T-helper 17 cell (primary cell): ENCODE measurements at regions not wholly inside any gene's neighbourhood (a gene's known extent, or its start where the extent isn't known, plus 50 kb on each side); places are given as distances from the start of the nearest gene placed in this dataset.
"Not testable (repeated sequence)": the region's sequence is repeated elsewhere in the genome, so short reads cannot be mapped to it uniquely, and the experiment has no call there.

Experiments
- ATAC-seq: fragments of 150-1000 bp; cut with Tn5 transposase; 2 replicates; pipeline ENCODE4 v1.10.0; 2021; ENCODE audit warnings: mild to moderate bottlenecking, moderate library complexity
- DNase-seq, 3 donors: peaks; one replicate each; pipeline versions ENCODE4 v3.0.0 to v3.0.0-alpha.2; 2020 to 2021
- H3K9me3 ChIP-seq: one replicate; pipeline ENCODE4 v1.7.0; 2013; ENCODE audit warnings: low read length, mild to moderate bottlenecking; ENCODE audit not compliant: control insufficient read depth, poor library complexity, severe bottlenecking
- H3K27ac Mint-ChIP-seq: one replicate; pipeline ENCODE4 v1.8.0; 2022; ENCODE audit warnings: mild to moderate bottlenecking, moderate library complexity, mixed read lengths
- H3K27me3 Mint-ChIP-seq: one replicate; pipeline ENCODE4 v1.8.0; 2022; ENCODE audit warnings: mixed read lengths
- H3K36me3 Mint-ChIP-seq: one replicate; pipeline ENCODE4 v1.8.0; 2022; ENCODE audit warnings: low read depth, mixed read lengths
- H3K4me1 Mint-ChIP-seq: one replicate; pipeline ENCODE4 v1.8.0; 2022; ENCODE audit warnings: mild to moderate bottlenecking, mixed read lengths
- H3K4me3 Mint-ChIP-seq: one replicate; pipeline ENCODE4 v1.8.0; 2022; ENCODE audit warnings: mild to moderate bottlenecking, moderate library complexity, mixed read lengths

DNA sequence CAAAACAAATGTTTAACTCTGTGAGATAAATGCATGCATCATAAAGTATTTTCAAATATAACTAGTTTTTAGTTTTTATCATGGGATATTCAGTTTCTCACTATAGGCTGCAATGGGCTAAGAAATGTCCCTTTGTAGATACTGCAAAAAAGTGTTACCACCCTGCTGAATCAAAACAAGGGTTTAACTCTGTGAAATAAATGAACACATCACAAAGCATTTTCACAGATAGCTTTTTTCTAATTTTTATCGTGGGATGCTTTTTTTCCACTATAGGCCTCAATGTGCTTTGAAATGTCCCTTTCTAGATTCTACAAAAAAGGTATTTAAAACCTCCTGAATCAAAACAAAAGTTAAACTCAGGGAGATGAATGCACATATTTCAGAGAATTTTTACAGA, 541.1 kb downstream of the KCNJ18 start:
- no peaks in the 10 kb centered on the region for H3K27me3 Mint-ChIP-seq
- H3K4me1 Mint-ChIP-seq, result no peaks in the 10 kb centered on the region
- no peaks in the 10 kb centered on the region for H3K36me3 Mint-ChIP-seq
- ATAC-seq (no peak), DNase-seq (no peak)
- H3K4me3 Mint-ChIP-seq, result no peak overlapping the region
- H3K27ac Mint-ChIP-seq, result no peak overlapping the region
- H3K9me3 ChIP-seq, result peaks cover 4% of the 10 kb centered on the region

DNA sequence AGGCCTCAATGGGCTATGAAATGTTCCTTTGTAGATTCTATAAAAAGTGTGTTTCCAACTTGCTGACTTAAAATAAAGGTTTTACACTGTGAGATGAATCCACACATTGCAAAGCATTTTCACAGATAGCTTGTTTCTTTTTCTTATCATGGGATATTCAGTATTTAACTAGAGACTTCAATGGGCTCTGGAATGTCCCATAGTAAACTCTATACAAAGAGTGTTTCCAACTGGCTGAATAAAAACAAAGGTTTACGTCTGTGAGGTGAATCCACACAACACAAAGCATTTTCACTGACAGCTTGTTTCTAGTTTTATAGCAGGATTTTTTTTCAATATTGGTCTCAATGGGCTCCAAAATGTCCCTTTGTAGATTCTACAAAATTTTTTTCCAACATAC, 550.1 kb downstream of the KCNJ18 start:
- H3K9me3 ChIP-seq, result no peaks in the 10 kb centered on the region
- H3K27me3 Mint-ChIP-seq, result no peaks in the 10 kb centered on the region
- no peak for ATAC-seq

DNA sequence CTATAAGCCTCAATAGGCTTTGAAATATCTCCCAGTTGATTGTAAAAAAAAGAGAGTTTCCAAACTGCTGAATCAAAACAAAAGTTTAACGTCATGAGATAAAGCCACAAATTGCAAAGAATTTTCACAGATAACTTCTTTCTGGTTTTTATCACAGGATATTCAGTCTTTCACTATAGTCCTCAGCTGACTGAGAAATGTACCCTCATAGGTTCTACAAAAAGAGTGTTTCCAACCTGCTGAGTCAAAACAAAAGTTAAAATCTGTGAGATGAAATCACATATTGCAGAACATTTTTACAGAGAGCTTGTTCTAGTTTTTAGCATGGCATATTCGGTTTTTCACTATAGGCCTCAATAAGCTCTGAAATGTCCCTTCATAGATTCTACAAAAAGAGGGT, 559.2 kb downstream of the KCNJ18 start:
- Mint-ChIP-seq H3K27ac (no peak overlapping the region), H3K4me1 (no peaks in the 10 kb centered on the region), H3K27me3 (no peaks in the 10 kb centered on the region), H3K36me3 (no peaks in the 10 kb centered on the region), H3K4me3 (no peak overlapping the region)
- no peaks in the 10 kb centered on the region for H3K9me3 ChIP-seq
- DNase-seq (no peak), ATAC-seq (no peak)

More for the DNA sequence above, 550.1 kb downstream of the KCNJ18 start:
- Mint-ChIP-seq H3K36me3 (no peaks in the 10 kb centered on the region), H3K4me1 (no peaks in the 10 kb centered on the region), H3K27ac (no peak overlapping the region), H3K4me3 (no peak overlapping the region)
- no peak for DNase-seq

DNA sequence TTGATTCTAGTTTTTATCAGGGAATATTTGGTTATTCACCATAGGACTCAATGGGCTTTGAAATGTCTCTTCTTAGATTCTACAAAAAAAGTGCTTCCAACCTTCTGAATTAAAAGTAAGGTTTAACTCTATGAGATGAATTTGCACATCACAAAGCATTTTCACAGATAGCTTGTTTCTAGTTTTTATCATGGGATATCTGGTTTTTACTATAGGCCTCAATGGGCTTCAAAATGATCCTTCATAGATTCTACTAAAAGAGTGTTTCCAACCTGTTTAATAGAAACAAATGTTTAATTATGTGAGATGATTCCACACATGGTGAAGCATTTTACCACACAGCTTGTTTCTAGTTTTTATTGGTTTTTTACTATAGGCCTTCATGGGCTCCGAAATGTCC, 560.7 kb downstream of the KCNJ18 start:
- no peaks in the 10 kb centered on the region for H3K36me3 Mint-ChIP-seq
- H3K4me3 Mint-ChIP-seq, result no peak overlapping the region
- H3K9me3 ChIP-seq, result no peaks in the 10 kb centered on the region
- no peaks in the 10 kb centered on the region for H3K27me3 Mint-ChIP-seq
- DNase-seq (no peak), ATAC-seq (no peak)
- H3K4me1 Mint-ChIP-seq, result no peaks in the 10 kb centered on the region
- no peak overlapping the region for H3K27ac Mint-ChIP-seq

DNA sequence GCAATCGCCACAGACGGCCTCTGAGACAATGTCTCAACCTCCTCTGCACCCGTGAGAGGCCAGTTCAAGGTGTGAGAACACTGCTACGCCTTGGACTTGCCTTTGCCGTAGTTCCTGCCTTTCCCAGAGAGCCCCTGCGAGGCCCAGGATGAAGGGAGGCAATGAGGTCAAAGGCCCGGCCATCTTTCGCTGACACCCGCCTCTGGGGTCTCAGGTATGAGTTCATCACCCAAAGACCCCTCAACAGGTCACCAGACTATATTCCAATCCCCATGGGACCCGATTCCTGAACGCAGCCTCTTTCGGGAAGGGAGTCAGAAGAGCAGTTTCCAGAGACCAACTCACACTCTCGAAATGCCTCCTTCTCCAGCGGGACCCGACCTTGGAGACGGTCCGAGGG, 573.5 kb downstream of the KCNJ18 start:
- Mint-ChIP-seq H3K4me1 (no peaks in the 10 kb centered on the region), H3K36me3 (no peaks in the 10 kb centered on the region), H3K27ac (no peak overlapping the region), H3K4me3 (no peak overlapping the region), H3K27me3 (no peaks in the 10 kb centered on the region)
- ATAC-seq (no peak), DNase-seq (no peak)
- H3K9me3 ChIP-seq, result peaks cover 4% of the 10 kb centered on the region

DNA sequence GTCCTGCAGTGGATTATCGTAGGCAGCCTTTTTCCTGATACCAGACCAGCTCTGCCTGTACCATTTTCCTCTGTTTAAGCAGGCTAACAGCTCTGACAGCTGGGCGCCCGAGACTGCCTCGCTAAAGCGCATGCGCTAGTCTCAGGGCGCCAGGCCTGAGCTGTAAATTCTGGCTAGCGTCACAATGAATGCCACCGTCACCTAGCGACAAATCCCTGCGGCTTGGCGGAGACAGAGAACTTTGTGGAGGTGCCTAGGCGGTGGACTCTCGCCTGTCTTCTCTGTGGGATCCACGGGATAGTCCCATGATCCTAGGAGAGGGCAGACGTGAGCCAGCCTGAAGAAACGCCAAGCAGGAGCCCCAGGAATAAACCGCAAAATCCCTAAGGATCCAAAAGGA, 573.9 kb downstream of the KCNJ18 start:
- H3K4me1 Mint-ChIP-seq, result no peaks in the 10 kb centered on the region
- no peak for DNase-seq
- H3K27me3 Mint-ChIP-seq, result no peaks in the 10 kb centered on the region
- ATAC-seq, result no peak
- H3K4me3 Mint-ChIP-seq, result no peak overlapping the region
- H3K27ac Mint-ChIP-seq, result no peak overlapping the region
- peaks cover 4% of the 10 kb centered on the region for H3K9me3 ChIP-seq
- H3K36me3 Mint-ChIP-seq, result no peaks in the 10 kb centered on the region

DNA sequence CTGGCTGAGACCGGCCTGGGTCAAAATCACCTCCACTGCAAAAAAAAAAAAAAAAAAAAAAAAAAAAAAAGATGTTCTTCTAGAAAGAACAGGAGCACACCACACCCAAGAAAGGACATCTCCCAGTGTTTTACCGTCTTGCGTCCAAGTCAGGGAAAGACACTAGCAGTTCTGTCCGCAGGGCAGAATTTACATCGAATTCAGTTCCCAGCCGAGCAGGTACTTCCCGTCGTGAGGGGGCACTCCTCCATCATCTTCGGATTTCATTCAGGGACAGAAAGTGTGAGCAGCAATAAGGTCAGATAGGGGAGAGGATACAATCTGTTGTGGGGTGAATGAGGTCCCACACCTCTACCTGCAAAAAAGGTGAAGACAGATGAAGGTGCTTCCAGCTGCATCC, 574.7 kb downstream of the KCNJ18 start:
- H3K27me3 Mint-ChIP-seq, result no peaks in the 10 kb centered on the region
- no peak for DNase-seq
- no peaks in the 10 kb centered on the region for H3K36me3 Mint-ChIP-seq
- no peak for ATAC-seq
- H3K9me3 ChIP-seq, result peaks cover 4% of the 10 kb centered on the region
- H3K27ac Mint-ChIP-seq, result no peak overlapping the region
- H3K4me1 Mint-ChIP-seq, result no peaks in the 10 kb centered on the region
- no peak overlapping the region for H3K4me3 Mint-ChIP-seq

DNA sequence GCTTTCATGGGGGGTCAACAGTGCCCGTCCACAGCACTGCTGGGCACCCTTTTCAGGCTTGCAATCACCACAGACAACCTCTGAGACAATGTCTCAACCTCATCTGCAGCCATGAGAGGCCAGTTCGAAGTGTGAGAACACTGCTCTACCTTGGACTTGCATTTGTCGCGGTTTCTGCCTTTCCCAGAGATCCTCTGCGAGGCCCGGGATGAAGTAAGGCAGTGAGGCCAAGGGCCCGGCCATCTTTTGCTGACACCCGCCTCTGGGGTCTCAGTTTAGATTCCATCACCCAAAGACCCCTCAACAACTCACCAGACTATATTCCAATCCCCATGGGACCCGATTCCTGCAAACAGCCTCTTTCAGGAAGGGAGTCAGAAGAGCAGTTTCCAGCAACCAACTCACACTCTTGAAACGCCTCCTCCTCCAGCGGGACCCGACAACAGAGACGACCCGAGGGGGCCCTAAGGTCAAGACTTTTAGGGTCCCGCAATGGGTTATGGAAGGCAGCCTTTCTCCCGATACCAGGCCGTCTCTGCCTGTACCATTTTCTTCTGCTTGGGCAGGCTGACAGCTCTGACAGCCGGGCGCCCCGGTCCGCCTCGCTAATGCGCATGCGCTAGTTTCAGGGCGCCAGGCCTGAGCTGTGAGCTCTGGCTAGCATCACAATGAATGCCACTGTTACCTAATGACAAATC, 576.0 kb downstream of the KCNJ18 start:
- no peak overlapping the region for H3K27ac Mint-ChIP-seq
- ATAC-seq (no peak), DNase-seq (no peak)
- H3K9me3 ChIP-seq, result peaks cover 4% of the 10 kb centered on the region
- H3K4me1 Mint-ChIP-seq, result no peaks in the 10 kb centered on the region
- H3K27me3 Mint-ChIP-seq, result no peaks in the 10 kb centered on the region
- no peaks in the 10 kb centered on the region for H3K36me3 Mint-ChIP-seq
- no peak overlapping the region for H3K4me3 Mint-ChIP-seq

DNA sequence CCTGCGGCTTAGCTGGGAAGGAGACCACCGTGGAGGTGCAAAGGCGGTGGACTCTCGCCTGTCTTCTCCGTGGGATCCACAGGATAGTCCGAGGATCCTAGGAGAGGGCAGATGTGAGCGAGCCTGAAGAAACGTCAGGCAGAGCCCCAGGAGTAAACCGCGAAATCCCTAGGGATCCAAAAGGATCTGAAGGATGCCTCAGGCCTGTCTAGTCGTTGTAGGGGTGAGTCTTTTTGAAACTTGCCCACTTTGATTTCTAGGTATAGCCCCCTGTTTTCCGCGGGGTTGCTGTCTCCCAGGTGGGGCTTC, 576.5 kb downstream of the KCNJ18 start:
- Mint-ChIP-seq H3K4me1 (no peaks in the 10 kb centered on the region), H3K36me3 (no peaks in the 10 kb centered on the region), H3K27ac (no peak overlapping the region), H3K27me3 (no peaks in the 10 kb centered on the region), H3K4me3 (no peak overlapping the region)
- DNase-seq, result no peak
- no peak for ATAC-seq
- H3K9me3 ChIP-seq, result peaks cover 4% of the 10 kb centered on the region

DNA sequence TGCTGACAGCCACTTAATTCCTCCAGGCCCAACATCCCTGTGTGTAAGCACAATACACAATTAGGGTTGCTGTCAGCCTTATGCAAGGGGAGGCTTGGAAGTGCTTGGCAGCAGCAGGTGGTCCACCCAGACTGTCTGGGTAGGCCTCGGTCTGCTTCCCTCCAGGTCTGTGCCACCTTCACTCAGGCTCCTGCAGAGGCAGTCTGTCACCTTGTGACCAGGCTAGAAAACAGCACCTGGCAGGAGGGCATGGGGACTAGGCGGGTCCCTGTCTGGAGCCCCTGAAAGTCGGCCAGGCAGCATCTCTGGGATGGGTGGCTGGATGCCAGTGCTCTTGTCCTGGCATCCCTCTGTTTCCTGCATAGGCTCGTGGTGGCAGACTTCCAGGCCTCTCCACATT, 578.1 kb downstream of the KCNJ18 start:
- no peaks in the 10 kb centered on the region for H3K4me1 Mint-ChIP-seq
- H3K36me3 Mint-ChIP-seq, result no peaks in the 10 kb centered on the region

DNA sequence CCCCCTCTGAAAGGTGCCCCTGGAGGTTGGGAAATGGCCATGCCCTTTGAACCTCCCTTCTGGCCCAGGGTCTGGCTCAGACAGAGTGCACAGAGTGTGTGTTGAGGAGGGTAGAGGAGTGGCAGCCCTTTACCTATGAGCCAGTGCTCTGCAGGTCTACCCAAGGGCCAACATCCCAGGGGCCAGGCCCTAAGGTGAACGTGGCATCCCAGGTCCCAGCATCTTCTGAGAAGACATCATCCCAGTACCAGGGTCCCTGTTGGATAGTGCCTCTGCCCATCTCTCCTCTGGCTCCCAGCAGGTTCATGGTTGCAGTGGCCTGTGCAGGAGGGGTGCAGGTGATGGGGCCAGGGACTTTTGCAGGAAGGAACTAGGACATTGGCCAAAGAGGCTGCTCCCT, 578.5 kb downstream of the KCNJ18 start:
- H3K4me3 Mint-ChIP-seq, H3K4me1 Mint-ChIP-seq, ATAC-seq, H3K27me3 Mint-ChIP-seq, H3K36me3 Mint-ChIP-seq, DNase-seq, H3K9me3 ChIP-seq, H3K27ac Mint-ChIP-seq: not testable (repeated sequence)

More for the DNA sequence above, 578.1 kb downstream of the KCNJ18 start:
- H3K9me3 ChIP-seq, result peaks cover 4% of the 10 kb centered on the region
- no peak for DNase-seq
- no peak for ATAC-seq
- Mint-ChIP-seq H3K27me3 (no peaks in the 10 kb centered on the region), H3K27ac (no peak overlapping the region), H3K4me3 (no peak overlapping the region)

DNA sequence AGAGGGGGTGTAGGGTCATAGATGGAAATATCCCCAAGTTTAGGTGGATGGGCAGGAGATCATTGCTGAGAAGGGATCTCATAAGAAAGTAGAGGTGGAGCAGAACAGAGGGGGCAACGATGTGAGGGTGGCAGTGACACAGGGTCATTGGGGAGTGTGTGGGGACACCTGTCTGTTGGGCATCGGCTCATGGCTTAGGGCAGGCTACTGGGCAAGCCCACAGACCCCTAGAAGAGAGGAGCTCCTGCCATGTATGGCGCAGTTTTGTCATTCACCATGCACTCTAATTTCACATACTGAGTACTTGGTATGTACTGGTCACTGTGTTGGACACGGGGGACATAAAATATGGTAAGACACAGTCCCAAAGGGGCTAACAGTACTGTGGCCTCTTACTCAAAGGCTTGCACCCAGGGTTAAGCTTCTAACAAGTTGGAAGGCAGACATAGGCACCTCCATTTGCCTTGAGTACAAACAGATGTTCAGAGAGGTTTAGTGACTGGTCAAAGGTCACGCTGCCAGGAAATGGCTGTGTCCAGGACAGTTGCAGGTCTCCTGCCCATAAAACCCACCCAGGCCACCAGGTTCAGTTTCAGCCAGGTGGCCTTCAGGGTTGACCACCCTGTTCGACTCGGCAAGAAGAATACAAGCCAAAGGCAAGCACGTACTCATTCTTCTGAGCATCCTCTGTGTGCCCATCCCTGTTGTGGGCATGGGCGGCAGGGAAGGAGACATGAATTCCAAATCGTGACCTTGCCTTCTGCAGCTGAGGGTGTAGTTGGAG, 580.2 kb downstream of the KCNJ18 start:
- Mint-ChIP-seq H3K36me3 (no peaks in the 10 kb centered on the region), H3K27ac (no peak overlapping the region), H3K27me3 (no peaks in the 10 kb centered on the region), H3K4me1 (no peaks in the 10 kb centered on the region), H3K4me3 (no peak overlapping the region)
- H3K9me3 ChIP-seq, result no peaks in the 10 kb centered on the region
- DNase-seq (no peak), ATAC-seq (no peak)

DNA sequence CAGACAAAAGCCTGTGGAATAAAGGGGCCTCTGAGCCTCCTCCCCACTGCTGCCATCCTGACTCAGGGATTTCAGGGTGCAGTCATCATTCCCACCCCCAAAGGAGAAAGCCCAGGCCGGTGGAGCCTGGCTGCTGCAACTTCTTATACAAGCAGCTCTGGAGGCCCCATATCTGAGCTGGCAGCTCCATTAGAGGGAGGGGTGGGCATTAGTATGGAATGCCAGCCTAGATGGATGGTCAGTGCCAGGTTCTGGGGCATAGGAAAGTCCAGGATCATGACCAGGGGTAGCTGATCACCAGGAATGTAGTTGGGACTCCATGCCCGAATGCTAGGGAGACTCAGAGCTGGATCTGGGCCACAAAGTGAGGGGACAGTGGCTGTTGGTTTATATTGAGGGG, 581.0 kb downstream of the KCNJ18 start:
- H3K4me1 Mint-ChIP-seq, result no peaks in the 10 kb centered on the region
- no peaks in the 10 kb centered on the region for H3K9me3 ChIP-seq
- H3K4me3 Mint-ChIP-seq, result no peak overlapping the region
- H3K27ac Mint-ChIP-seq, result no peak overlapping the region
- no peaks in the 10 kb centered on the region for H3K36me3 Mint-ChIP-seq
- H3K27me3 Mint-ChIP-seq, result no peaks in the 10 kb centered on the region
- DNase-seq (no peak), ATAC-seq (no peak)

DNA sequence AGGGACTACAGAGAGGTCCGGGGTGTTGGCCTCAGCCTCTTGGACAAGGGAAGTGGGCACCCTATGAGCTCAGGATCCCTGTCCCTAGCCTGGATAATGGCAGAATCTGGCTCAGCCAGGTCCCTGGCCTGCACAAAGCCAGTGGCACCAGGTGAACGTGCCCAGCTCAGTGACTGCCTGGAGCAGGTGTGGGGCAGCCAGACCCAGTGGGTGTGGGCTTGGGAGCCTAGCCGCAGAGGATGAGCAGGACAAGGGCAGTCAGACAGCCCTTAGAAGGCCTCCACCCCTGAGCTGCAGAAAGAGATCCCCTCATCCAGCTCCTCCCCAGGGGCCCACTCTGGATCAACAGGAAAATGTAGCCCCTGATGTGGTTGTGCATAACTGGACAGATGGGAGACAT, 585.3 kb downstream of the KCNJ18 start:
- Mint-ChIP-seq H3K36me3 (no peaks in the 10 kb centered on the region), H3K27ac (no peak overlapping the region), H3K27me3 (no peaks in the 10 kb centered on the region), H3K4me1 (no peaks in the 10 kb centered on the region), H3K4me3 (no peak overlapping the region)
- DNase-seq, result no peak
- no peaks in the 10 kb centered on the region for H3K9me3 ChIP-seq
- no peak for ATAC-seq
